Subcutaneous abdominal adipose tissue (tissue), 5 donors: ENCODE measurements at regions not wholly inside any gene's neighbourhood (a gene's known extent, or its start where the extent isn't known, plus 50 kb on each side); places are given as distances from the start of the nearest gene placed in this dataset.

Source experiments
- H3K27ac ChIP-seq: one replicate; pipeline ENCODE4 v1.7.0; 2013; ENCODE audit warnings: low read depth, mild to moderate bottlenecking, inconsistent platforms, low read length, moderate library complexity
- H3K27me3 ChIP-seq, 5 donors: one replicate each; pipeline ENCODE4 v1.7.0; 2013; ENCODE audit warnings: low read length in 5 of 5, inconsistent platforms in 1 of 5; ENCODE audit not compliant: control insufficient read depth in 5 of 5, insufficient read depth in 4 of 5
- H3K36me3 ChIP-seq, 5 donors: one replicate each; pipeline ENCODE4 v1.7.0; 2013; ENCODE audit warnings: low read length in 5 of 5; ENCODE audit not compliant: control insufficient read depth in 5 of 5, insufficient read depth in 5 of 5
- H3K4me1 ChIP-seq, 5 donors: one replicate each; pipeline ENCODE4 v1.7.0; 2013; ENCODE audit warnings: low read length in 5 of 5, mild to moderate bottlenecking in 3 of 5, moderate library complexity in 1 of 5; ENCODE audit not compliant: control insufficient read depth in 5 of 5, insufficient read depth in 5 of 5
- H3K4me3 ChIP-seq, 5 donors: one replicate each; pipeline ENCODE4 v1.7.0; 2013; ENCODE audit warnings: low read length in 5 of 5, low read depth in 1 of 5
- H3K9ac ChIP-seq, 5 donors: one replicate each; pipeline ENCODE4 v1.7.0; 2013; ENCODE audit warnings: low read length in 5 of 5, mild to moderate bottlenecking in 4 of 5, moderate library complexity in 3 of 5
- H3K9me3 ChIP-seq, 5 donors: one replicate each; pipeline ENCODE4 v1.7.0; 2013; ENCODE audit warnings: low read length in 5 of 5; ENCODE audit not compliant: control insufficient read depth in 5 of 5
- donor health status: healthy.
- donor health status: healthy.
- donor health status: healthy.
- donor health status: healthy.
- donor health status: healthy.

DNA sequence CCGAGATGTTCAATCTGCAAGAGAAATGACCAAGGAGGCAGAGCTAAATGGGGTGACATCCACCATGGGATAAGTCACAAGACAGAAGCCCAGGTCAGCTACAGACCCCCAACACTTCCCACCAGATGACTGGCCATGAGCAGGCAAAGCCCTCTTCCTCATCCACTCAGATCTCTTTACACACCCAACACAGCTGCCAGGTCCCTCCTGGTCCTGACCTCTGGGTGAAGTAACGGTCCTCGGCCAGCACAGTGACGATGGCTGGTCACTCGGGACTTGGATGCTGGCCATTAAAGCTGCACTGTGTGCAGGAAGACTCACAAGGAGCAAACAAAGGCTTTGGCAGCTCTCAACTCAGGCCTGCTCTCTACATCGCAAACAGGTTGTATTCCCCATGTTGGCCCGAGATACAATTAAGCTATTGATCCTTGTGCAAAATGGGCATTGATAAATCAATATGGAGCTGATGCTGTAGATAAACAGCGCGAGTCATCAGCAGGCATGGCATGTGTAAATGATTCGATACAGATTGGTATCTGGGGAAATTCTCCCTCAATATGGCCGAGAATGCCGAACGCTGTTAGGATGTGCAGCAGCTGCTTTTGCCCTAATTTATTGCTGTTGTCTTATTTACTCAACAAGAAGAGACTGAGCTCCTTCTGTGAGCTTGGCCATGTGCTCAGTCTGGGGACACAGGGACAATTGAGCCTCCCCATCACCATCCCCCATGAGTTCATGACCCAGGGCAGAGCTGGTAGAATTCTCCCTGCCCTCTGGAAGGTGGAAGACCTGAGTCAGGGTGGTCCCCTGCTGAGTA lies 98.7 kb downstream of the C5orf15 start:
- peaks cover 0 to 5% (median 0%) of the 10 kb centered on the region in 5 donors for H3K9me3 ChIP-seq
- peak overlapping the region; percentile 46 to 61 (median 48) for H3K4me3 ChIP-seq
- no peaks in the 10 kb centered on the region for H3K36me3 ChIP-seq
- H3K4me1 ChIP-seq: peaks cover 2 to 11% (median 8%) of the 10 kb centered on the region in 5 donors
- peak overlapping the region in 1 of 5 donors; percentile 66 for H3K9ac ChIP-seq
- no peaks in the 10 kb centered on the region for H3K27me3 ChIP-seq
- no peak overlapping the region for H3K27ac ChIP-seq

DNA sequence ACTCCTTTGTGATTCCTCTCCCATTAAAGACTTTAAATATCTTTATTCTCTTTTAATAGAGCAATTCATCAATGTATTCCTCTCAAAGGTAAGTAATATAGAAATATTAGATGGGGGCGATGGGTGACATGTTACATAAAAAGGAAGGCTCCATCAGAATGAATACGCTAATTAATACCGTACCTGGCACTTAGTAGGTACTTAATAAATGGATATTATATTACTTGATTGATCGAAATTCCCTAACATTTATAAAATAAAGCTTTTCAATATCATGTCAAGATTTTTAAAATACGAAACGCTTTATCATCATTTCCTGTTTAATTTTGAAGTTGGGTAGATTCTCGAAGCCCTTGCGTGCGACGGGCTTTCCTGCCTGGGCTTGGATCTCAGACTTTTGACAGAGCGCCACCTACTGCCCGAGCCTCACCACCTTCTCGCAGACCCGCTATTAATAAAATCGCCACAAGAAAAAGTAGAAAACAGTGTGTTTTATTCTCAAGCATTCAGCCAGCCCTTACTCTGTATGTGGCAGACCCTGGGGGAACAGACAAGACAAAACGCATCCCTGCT lies 99.4 kb downstream of the C5orf15 start:
- peak overlapping the region in 1 of 5 donors; percentile 66 for H3K9ac ChIP-seq
- no peaks in the 10 kb centered on the region for H3K36me3 ChIP-seq
- H3K4me3 ChIP-seq: peak overlapping the region; percentile 46 to 61 (median 48)
- H3K4me1 ChIP-seq: peaks cover 2 to 11% (median 8%) of the 10 kb centered on the region in 5 donors
- no peak overlapping the region for H3K27ac ChIP-seq
- no peaks in the 10 kb centered on the region for H3K27me3 ChIP-seq
- H3K9me3 ChIP-seq: peaks cover 0 to 5% (median 0%) of the 10 kb centered on the region in 5 donors

DNA sequence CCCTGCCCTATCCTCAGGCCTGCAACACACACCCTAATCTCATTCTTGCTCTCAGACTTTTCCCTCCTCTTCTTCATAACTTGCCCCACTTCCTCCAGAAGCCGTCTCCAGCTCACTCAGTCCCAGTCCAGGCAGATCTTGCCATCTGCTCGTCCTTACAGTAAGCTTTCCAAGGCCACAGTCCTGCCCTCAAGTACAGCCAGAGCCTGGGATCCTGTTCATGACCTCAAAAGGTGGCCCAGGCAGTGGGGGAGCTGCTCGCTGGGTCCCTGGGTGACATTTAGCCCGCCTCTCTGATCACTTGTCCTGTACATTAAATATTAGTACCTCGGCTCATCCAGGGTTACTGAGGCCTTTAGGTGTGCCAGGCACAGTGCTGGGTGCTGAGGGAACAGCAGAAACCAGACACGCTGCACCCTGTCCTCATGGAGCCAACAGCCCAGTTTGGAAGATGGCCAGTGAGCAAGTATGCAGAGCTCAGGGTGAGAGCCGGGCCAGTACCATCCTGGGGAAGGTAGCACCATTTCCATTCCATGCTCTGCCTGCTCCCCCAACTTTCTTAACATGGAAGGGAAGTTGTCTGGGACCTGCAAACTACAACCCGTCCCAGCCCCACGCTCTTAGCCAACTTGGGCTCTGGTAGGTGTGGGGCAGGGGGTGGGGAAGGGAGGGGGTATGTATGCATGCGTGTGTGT lies 100.4 kb downstream of the C5orf15 start:
- H3K4me1 ChIP-seq: peaks cover 2 to 11% (median 8%) of the 10 kb centered on the region in 5 donors
- peaks cover 0 to 2% (median 0%) of the 10 kb centered on the region in 5 donors for H3K27me3 ChIP-seq
- H3K9ac ChIP-seq: no peak overlapping the region
- no peaks in the 10 kb centered on the region for H3K36me3 ChIP-seq
- no peaks in the 10 kb centered on the region for H3K9me3 ChIP-seq
- H3K27ac ChIP-seq: no peak overlapping the region
- H3K4me3 ChIP-seq: no peak overlapping the region

DNA sequence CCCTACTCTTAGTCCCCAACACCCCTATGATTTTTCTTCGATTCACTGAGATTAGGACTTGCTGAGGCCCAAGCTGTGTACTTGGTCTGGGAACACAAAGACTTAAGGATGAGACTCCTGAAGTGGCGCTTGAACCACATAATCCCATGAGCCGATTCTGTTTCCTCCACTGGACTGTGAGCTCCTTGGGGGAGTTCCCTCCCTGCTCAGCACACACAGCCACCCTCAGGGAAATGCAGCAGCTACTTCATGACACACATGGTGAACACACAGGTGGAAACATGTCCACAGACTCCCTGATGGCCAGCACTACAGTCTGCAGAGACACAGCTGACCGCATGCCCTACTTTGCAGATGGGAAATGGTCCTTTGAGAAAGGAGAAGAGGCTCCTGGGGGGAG lies 101.1 kb downstream of the C5orf15 start:
- Histone ChIP-seq H3K9ac (no peak overlapping the region), H3K27me3 (peaks cover 0 to 2% (median 0%) of the 10 kb centered on the region in 5 donors), H3K36me3 (no peaks in the 10 kb centered on the region), H3K4me3 (no peak overlapping the region), H3K4me1 (peaks cover 2 to 11% (median 8%) of the 10 kb centered on the region in 5 donors), H3K9me3 (no peaks in the 10 kb centered on the region), H3K27ac (no peak overlapping the region)

DNA sequence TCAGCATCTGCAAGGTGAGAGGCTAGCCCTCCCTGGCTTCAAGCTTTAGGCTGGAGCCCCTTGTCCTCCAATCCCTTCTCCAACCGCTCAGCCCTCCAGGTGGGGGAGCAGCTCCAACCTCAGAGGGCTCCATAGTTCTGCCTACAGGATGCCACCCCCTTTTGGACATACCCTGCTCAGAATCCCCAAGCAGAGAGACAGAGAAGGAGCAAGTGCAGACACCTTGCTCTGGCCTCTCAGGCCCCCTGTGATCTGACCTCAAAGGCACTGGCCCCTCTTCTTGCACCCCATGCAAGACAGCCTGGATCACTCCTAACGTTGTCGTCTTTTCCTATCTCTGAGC lies 101.6 kb downstream of the C5orf15 start:
- H3K36me3 ChIP-seq: no peaks in the 10 kb centered on the region
- no peak overlapping the region for H3K9ac ChIP-seq
- no peaks in the 10 kb centered on the region for H3K9me3 ChIP-seq
- peaks cover 2 to 11% (median 8%) of the 10 kb centered on the region in 5 donors for H3K4me1 ChIP-seq
- peaks cover 0 to 2% (median 0%) of the 10 kb centered on the region in 5 donors for H3K27me3 ChIP-seq
- no peak overlapping the region for H3K4me3 ChIP-seq
- no peak overlapping the region for H3K27ac ChIP-seq

DNA sequence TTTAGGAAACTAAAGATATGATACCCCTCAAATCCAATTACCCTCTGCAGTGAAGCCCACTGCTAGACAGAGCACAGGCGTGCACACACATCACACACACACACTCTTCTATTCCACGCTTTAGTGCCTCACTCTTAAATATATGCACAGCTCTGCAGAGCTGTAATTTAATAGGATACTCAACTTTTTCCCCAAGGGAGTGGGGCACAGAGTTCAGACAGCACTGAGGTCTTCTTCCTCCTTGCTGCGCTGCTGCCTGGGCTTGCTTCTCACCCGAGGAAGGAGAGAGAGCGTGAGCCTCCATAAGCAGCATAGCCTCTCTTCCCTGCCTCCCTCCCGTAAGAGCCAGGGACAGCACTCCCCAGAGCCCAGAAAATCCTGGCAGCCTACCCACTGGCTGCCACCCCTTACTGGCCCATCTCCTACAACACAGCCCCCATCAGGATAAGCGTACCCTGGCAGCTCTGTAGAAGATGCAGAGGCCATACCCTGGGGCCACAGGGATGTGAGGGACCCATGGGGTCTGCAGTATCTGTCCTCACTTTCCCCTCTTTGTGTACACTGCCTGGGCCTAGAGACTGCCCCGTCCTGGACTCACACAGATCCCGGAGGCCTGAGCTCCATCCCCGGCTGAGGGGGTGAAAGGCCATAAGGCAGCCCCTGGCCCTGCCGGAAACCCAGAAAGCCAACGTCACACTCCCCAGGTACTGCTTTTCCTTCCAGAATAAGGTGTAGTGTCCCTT lies 102.1 kb downstream of the C5orf15 start:
- Histone ChIP-seq H3K27ac (no peak overlapping the region), H3K27me3 (peaks cover 0 to 2% (median 0%) of the 10 kb centered on the region in 5 donors), H3K4me3 (no peak overlapping the region), H3K4me1 (peaks cover 2 to 11% (median 8%) of the 10 kb centered on the region in 5 donors), H3K9me3 (no peaks in the 10 kb centered on the region), H3K9ac (no peak overlapping the region), H3K36me3 (no peaks in the 10 kb centered on the region)

DNA sequence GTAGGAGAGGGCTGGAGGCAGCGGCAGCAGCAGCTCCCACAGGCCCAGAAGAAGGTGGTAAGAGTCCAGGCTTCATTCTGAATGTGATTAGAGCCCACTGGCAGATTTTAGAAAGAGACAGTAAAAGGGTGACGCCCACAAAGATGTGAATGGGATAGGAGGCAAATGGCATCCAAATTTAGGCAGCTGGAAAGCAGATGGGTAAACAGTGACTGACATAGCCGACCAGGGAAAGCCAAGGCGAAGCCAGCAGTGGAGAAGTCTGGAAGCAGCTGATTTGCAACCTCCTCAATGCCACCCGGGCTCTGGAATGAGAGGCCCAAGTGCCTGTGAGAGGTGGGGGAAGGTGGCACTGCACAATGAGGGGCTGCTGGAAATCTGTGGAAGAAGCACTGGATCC lies 103.3 kb downstream of the C5orf15 start:
- H3K27me3 ChIP-seq: peaks cover 0 to 5% (median 0%) of the 10 kb centered on the region in 5 donors
- H3K9ac ChIP-seq: no peak overlapping the region
- H3K27ac ChIP-seq: no peak overlapping the region
- no peaks in the 10 kb centered on the region for H3K36me3 ChIP-seq
- peaks cover 2 to 10% (median 8%) of the 10 kb centered on the region in 5 donors for H3K4me1 ChIP-seq
- H3K4me3 ChIP-seq: no peak overlapping the region
- no peaks in the 10 kb centered on the region for H3K9me3 ChIP-seq

DNA sequence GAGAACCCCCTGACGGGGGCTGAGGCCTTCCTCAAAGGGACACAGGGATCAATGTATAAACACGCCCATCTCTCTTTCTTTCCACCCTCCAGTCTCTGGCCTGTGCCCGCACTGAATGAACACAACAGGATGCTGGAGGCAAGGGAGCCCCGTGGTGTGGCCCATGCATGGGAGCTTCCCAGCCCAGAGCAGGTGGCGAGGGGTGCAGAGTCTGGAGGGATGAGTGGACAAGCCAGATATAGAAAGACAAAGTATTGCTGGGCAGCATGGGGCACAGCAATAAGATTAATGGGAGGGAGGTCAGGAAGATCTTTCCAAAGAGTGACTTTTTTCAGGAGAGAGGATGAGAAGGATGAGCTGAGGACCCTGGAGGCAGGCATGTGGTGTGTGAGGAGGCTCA lies 103.7 kb downstream of the C5orf15 start:
- H3K9ac ChIP-seq: no peak overlapping the region
- H3K27me3 ChIP-seq: peaks cover 0 to 5% (median 0%) of the 10 kb centered on the region in 5 donors
- H3K4me3 ChIP-seq: no peak overlapping the region
- peaks cover 2 to 6% (median 6%) of the 10 kb centered on the region in 5 donors for H3K4me1 ChIP-seq
- peaks cover 0 to under 1% (median 0%) of the 10 kb centered on the region in 5 donors for H3K9me3 ChIP-seq
- H3K27ac ChIP-seq: no peak overlapping the region
- no peaks in the 10 kb centered on the region for H3K36me3 ChIP-seq

DNA sequence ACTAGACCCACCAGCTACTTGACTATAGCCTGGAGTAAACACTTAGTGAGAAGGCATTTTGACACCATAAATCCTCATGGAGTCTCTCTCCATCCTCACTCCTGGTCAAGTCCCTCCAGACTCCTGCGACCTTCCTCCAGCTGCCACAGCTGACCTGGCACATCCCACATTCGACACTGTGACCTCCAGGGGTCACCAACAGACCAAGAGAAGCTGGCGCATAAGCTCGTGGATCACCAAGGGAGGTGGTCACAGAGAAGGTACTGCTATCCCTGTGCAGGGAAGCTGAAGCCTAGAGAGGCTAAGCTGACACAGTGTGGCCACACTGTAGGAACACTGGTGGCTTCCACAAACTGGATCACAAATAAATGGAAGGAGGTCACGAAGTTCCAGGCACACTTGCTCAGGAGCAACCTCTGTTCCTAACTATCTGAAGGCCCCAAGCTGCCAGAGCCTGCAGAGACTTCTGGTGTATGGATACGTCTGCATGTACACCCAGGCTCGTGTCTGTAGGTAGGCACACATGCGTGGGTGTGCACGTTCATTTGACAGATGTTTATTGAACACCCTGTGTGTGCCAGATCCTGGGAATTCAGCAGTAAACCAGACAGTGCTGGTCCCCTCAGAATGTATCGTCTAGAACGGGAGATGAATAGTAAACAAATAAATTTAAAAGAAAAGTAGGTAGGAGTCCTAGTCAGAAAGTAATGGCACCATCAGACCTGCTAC lies 104.4 kb downstream of the C5orf15 start:
- Histone ChIP-seq H3K9me3 (peaks cover 0 to 4% (median 0%) of the 10 kb centered on the region in 5 donors), H3K9ac (no peak overlapping the region), H3K4me3 (no peak overlapping the region), H3K36me3 (no peaks in the 10 kb centered on the region), H3K27ac (no peak overlapping the region), H3K4me1 (no peaks in the 10 kb centered on the region), H3K27me3 (peaks cover 0 to 5% (median 0%) of the 10 kb centered on the region in 5 donors)
